HK-2 (cell line): ENCODE measurements at regions not wholly inside any gene's neighbourhood (a gene's known extent, or its start where the extent isn't known, plus 50 kb on each side); places are given as distances from the start of the nearest gene placed in this dataset.
"Not testable (repeated sequence)": the region's sequence is repeated elsewhere in the genome, so short reads cannot be mapped to it uniquely, and the experiment has no call there.

Experiments used
- DNase-seq: peaks from one replicate; pipeline ENCODE4 v3.0.0-alpha.2; 2018; ENCODE audit not compliant: unreplicated experiment

DNA sequence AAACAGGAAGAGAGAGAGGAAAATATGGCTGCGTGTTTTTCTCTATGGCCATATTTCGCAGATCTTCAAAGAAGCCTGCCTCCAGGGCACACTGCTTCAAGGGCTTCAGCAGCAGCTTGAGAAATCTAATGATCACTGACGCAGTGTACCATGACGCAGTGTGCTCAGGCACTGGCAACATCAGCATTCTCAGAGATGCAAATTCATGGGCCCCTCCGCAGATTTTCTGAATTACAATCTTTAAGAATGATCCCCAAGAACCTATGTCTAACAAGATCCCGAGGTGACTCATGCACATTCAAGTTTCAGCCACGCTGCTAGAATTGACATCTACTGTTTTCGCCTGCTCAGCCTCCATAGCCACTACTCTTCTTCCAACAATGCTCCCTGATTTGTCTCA is 143.9 kb upstream of the ZNF366 start:
- DNase-seq: no peak

DNA sequence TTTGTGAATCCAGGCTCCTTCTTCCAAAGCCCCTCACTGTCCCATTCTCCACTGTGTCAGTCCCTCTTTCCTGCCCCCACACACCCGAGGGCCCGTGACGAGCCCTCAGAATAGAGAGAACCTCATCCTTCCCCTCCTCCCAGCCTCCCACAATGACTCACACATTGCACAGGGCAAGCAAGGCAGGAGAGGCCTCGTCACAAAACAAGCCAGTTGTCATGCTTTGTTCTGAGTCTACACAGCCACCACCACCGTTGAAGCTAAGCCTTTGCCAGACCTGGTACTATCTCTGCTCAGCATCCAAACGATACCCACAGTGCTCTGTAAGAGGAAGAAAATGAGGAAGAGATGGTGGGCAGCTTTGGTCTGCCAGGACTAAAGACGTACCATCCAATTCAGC is 142.2 kb upstream of the ZNF366 start:
- peak; percentile 2 for DNase-seq

DNA sequence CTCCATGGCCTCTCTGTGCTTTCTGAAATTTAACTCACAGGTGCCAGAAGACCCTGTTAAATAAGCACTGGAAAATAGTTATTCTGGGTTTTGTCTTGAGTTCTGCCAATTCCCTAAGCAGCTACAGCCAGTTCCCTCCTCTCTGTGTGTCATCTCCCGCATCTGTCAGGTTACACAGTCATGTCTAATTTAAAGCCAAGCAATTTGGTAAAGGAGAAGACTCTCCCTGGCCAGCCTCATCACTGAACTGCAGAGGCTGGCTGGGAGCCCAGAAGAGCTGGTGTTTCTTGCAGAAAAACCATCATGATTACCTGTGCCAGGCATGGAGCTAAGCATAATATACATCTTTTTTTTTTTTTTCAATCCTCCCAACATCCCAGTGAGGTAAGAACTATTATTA is 141.3 kb upstream of the ZNF366 start:
- no peak for DNase-seq

DNA sequence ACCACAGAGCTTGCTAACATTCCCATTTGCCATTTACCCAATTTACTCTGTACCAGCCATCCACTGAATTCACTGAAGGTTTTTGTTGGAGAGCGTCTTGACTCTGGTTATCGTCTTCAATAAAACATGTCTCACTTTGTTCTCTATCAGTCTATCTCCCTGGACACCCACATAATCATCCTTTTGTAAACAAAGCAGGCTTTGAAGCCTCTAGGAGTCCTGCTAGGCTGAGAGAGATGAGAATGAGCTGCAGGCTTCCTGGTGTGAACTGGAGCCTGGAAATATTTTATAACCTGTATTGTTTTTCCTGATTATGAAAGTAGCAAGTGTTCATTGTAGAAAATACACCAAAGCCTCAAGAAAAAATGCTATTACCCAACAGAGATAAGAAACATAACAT is 140.6 kb upstream of the ZNF366 start:
- DNase-seq: no peak

DNA sequence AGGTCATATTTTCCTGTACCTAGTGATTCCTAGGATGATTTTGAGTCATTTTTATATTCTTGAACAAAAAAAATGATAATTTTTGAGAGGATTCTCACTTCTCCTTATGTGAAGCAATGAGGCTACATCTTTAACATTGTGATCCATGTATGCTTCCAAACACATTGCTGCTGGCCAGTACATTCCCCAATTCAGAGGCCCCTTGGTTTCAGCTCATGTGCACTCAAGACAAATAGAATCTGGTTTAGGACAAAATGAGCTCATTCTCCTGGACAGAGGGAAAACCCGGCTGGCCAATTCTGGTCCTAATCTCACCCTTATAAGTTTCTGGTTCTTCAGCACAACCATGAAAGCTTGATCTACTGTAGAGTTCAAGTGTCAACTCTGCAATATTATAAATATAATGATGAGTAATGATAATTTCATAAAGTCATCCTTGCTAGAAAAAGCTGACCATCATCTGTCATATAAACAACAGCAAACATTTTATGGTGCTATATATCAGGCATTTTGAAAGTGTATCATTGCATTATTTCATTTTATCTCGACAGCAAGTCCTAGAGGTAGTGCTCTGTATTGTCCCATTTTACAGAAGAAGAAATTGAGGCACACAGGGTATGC is 139.1 kb upstream of the ZNF366 start:
- DNase-seq: no peak

DNA sequence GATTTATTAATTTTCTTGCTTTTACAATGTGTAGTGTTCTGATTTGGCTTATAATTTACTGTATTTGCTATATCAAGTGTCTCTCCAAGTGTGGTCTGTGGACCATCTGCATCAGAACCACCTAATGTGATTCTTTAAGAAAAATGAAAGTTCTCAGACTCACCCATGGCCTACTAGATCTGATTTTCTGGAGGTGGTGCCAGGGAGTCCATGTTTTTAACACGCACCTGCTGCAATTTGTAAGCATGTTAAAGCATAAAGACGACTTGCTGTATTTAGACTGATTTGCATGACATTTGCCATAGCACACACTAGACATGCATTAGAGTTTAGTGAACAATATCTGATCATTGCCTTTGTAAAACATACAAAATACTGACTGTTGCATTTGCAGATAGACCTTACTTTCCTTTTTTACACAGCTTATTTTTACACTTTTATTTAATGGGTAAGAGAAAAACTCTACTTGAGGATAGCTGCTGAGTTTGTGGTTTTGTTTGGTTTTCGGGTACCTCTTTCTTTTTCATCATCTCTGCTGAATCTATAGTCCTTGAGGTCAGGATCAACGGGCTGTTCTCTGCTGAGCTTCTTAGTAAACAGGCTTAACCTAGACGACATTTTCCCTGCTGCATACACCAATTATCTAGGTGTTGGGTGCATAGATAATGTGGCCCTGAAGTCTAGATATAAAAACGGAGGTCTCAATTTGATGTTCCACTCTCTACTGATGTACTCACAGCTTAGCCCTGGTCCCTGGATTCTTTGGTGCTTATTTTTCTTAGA is 138.0 kb upstream of the ZNF366 start:
- no peak for DNase-seq

DNA sequence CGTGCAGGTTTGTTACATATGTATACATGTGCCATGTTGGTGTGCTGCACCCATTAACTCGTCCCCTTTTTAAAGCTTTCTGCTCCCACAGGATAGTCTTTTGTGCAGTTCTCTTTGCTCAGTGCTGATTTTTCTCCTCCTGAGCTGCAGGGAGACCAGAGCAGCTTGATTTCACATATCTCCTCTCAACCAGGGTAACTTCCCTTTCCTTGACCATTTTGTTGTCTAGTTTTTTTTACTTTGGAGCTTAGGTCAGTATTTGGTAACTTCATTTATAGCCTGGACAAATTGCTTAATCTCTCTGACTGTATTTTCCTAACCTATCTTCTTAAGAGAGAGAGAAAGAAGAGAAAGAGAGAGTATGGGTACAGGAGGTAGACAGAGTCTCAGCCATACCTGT is 137.1 kb upstream of the ZNF366 start:
- no peak for DNase-seq

DNA sequence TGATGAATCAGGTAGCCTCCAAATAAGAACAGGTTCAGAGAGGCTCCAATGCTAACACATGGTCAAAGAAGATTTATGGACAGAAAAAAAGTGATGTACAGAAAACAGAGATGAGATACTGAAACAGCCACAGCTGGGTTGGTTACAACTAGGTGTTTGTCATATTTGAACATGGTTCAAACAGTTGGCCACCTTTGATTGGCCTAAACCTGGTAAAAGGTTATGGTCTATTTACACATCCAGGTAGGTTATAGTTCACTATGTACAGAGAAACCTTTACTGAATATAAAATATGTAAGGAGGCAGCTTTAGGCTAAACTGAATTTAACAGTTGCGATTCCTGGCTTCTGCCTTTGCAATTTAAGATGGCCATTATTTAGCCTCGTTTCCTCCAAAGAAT is 134.0 kb upstream of the ZNF366 start:
- DNase-seq: no peak

DNA sequence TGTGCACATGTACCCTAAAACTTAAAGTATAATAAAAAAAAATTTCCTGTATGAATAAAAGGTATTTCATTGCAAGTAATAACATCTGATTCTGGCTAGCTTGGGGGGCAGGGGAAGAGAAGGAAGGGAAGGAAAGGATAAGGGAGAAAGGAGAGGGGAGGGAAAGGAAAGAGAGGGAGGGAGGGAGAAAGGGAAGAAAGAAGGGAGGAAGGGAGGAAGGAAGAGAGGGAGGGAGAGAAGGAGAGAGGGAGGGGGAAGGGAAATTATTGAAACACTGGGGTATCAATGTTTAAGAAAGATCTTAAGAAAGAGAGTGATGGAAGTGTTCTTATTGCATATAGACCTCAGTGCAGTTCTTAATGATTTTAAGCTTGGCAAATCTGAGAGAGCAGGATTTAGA is 129.8 kb upstream of the ZNF366 start:
- no peak for DNase-seq

DNA sequence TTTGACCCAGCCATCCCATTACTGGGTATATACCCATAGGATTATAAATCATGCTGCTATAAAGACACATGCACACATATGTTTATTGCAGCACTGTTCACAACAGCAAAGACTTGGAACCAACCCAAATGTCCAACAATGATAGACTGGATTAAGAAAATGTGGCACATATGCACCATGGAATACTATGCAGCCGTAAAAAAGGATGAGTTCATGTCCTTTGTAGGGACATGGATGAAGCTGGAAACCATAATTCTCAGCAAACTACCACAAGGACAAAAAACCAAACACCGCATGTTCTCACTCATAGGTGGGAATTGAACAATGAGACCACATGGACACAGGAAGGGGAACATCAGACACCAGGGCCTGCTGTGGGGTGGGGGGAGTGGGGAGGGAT is 129.4 kb upstream of the ZNF366 start:
- not testable (repeated sequence) for DNase-seq

DNA sequence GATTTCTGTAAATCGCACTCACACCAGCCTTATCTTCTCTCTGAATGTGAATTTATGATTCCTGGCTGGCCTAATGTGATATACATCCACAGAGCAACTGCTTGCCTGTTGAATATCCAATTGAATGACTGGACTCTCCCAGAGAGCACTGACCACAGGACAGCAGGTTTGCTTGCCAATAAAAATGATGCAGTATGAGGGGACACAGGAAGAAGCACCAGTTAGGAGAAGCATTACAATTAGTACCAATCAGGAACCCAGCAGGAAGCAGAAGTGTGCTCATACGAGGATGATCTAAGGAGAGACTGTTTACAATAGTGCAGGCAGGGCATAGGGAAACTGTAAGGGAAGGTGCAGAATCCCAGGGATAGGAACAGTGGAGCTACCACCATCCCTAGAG is 127.2 kb upstream of the ZNF366 start:
- DNase-seq: no peak

DNA sequence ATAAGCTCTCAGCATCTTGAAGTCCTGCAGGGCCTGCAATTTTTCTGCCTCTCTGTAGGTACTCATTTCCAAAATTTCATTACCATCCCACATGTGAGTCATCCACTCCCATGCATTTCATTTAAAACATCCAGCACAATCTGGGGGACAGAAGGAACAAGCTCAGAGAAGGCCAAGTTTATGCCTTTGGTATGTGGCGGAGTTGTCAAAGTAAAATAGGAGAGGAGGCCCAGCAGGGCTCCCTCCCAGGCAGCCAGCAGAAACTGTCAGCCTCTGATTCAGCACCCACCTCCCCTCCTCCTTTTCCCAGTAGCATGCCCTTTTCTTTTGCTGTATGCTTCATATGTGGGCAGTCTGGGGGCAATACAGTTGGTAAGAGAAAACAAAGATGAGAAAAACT is 126.4 kb upstream of the ZNF366 start:
- no peak for DNase-seq

DNA sequence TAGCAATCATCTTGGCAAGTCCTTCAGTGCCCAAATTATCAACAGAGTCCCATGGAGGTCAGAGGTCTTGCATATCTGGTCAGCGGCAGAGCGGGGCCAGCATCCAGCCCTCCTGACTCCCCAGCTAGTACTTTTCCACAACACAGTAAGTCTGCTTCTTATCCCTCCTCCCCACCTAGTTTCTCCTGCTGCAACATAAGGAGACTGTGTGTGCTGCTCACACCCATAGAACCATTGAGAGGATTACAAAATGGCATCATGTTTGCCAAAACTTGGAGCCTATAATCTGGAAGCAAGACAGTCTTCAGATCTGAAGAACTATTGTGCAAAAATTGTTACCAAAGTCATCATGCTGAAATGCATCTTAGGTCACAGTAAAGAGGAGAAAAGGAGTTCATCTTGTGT is 125.8 kb upstream of the ZNF366 start:
- DNase-seq: no peak

DNA sequence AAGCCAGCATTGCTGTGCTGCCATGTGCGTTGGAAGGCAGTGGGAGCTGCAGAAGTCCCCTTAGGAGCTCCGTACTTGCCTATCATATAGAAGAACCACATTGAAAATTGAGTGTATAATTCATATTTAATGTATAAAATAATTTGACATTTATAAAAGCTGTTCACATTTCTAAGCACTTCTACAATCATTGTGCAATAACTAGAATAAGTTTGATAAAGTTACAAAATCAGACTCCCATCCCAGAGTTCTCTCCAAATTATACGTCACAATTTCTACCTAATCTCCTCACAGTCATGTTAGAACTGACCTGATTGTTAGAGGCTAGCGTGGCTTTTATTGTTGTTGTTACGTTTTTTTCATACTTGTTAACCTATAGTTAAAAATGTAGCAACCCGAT is 123.5 kb upstream of the ZNF366 start:
- no peak for DNase-seq

DNA sequence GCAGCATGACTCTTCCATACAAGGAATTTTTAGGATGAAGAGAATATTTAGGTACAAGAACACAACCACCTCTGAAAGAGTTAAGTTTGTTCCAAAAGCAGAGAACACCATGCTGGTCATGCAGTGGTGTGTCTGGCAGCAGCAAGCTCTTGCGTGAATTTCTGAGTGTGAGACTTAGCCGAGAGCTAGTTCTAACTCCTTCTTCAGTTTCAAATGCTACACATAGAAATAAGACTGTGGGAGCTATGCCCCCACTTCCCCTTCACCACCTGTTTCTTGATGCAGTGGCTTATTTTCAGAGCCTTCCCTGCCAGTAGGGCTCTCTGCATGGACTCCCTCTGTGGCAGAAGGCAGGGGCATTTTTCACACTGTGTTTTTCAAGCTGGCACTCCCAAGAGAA is 122.9 kb upstream of the ZNF366 start:
- no peak for DNase-seq

DNA sequence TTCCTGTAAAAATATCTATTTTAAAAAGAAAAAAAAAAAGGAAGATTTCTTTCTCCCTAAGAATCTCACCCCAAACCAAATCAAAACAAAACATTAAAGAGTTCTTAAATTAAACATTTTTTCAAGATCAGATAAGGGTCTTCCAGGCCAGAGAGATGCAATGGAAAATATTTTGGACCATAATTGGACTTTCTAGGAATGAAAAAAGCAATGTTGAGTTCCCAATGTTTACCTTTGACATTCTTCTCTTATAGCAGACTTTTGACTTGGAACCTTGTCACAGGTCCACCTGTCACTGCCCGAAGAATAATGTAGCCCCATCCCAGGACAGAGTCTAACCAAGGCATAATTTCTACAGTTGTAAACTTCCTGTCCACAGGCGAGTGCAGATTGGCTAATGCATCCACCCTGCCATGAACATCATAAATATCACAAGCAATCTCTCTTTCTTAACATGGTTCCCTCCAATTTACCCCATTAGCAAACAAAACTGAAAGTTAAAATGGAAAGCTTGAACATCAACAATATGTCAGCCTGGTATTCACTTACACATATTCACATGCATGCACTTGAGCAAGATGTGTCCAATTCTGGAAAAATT is 121.7 kb upstream of the ZNF366 start:
- no peak for DNase-seq

DNA sequence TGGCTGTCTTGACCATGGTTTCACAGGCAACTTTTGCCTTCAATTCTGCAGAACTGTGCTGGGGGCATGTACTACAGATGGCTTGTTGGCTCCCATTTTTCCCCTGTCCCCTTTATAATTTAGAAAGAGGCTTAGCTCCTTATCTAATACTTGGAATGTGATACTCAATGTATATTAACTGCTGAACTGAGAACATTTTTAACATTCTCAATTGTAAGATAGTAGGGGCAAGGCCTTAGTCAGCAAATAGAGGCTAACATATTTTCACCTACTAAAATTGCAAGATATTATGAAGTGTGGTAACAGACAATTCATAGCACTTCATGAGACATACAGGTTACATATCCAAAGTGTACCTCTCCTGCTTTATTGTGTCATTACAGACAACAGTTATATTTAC is 118.1 kb upstream of the ZNF366 start:
- no peak for DNase-seq

DNA sequence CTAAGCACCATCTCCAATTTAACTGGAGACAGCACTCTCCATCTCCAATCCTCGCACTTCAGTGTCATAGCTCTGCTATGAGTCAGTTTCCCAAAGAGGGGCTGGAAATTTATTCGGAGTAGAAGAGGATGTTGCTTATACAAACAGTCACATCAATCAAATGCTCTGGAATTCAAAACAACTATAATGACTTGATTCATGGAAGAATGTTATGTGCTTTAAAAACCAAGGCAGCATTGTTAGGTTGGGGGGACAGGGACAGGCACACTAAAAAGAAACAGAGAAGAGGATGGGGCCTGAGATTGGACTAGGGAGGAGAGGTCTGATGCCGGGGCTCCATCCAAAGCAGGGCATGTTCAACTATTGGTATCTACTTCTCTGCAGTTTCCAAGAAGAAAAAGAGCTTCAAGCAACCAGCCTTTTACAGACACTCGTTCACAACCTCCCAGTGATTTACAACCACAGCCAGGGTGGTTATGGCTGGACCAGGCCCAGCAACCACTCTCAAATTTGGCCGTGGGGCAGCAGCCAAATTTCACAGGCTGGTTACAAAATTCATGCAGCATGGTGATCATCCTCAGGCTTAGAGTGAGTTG is 117.5 kb upstream of the ZNF366 start:
- no peak for DNase-seq

DNA sequence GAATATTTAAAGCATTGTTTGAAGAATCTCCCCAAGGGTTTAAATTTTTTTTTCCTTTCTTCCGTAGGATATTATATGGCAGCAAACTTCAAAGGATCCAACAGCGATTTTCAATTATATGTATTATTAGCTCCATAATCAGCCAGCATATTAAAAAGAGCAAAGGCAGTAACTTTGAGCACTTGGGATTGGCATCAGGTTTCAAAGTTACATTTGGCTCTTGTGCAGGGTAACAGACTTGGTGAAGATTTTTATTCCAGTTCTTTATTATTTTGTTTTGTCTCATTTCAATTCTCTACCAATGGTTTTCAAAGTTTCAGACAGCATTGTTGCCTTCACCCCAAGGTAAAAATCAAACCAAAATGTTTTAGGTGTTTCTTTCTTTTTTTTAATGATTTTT is 116.7 kb upstream of the ZNF366 start:
- DNase-seq: no peak

DNA sequence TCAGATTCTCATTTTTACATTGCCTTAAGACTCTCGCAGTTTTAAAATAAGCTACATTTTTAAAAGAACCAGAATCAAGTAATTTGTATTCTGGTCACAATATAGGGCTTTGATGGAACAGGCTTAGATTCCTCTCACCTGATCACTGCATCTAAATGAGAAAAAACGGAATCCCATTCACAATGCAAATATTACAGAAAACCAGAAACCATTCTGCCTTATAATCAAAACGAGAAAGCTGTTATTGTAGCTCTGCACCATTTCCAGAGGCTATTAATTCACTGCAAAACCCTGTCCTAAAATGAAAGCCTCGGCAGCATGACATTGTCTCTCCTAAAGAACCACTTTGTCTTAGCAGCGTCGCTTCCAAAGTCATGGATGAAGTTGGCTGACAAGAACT is 116.1 kb upstream of the ZNF366 start:
- DNase-seq: no peak

DNA sequence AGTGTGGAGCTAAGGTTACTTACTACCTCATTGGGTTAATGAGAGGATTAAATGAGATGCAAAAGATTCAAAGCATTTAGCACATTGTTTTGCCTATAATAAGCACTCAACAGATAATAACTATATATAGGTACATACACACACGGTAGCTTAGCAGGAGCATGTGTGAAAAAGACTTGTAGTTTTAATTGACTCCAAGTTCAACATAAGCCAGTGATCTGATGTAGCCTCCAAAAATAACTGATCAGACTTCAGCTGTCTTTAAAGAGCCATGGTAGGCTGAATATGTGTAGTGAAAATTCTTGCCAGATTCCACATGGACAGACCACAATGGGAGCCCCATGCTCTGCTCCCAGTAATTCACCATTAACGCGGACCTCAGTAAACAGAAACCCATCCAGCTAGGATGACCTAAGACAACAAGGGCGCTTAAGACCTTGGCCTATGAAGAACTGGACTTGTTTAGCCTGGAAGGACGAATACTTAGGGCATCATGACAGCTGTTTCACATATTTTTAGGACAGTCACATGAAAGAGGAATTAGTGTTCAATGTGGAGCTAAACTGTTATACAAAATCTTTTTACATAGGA is 115.1 kb upstream of the ZNF366 start:
- no peak for DNase-seq

DNA sequence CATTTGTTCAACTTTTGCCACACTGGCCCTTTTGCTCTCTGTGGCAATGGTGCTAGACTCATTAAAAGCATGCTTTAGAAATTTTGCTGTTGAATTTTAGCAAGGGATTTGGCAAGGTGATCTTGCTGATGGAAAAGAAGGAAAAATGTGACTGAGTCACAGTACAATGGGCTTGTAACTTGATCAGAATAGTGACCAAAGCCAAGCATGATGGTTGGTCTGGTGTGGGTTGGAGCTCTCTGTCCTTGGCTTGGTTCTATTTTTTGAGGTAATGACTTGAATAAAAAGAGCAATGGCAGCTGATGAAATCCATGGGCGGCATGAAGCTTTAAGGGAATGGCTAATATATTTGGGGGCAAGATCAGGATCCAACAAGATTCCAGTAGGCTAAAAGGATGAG is 114.4 kb upstream of the ZNF366 start:
- DNase-seq: no peak

DNA sequence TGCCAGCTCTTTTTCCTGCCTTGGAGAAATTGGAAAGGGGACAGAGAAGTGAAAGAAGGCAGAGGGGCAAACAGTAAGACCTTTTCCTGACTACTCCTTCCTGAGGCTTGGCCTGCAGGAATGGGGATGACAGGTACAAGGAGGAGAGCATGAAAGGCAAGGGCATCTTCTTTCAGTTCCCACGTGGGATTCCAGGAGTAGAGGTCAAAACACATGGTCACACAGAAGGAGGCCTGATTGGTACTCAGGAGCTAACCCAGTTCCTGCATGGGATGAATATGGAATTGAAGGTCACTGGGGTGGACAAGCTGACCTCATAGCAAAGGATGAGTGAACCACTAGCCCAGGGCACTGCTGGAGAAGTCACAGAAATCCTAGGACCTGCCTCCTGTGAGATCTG is 112.5 kb upstream of the ZNF366 start:
- no peak for DNase-seq
